Panc1 (cell line): ENCODE measurements at regions not wholly inside any gene's neighbourhood (a gene's known extent, or its start where the extent isn't known, plus 50 kb on each side); places are given as distances from the start of the nearest gene placed in this dataset.

Source experiments
- ATAC-seq: fragments of 200-7000 bp; cut with Tn5 transposase; 2 replicates; pipeline ENCODE4 v1.9.1; 2020; ENCODE audit warnings: mild to moderate bottlenecking, moderate library complexity
- BruUV-seq: library from RNA; stranded (reverse); fragments of 400-500 nt; replicated peaks from 2 replicates; lab custom pipeline; 2021; lab: Mats Ljungman, UMichigan
- CTCF ChIA-PET: fragments of 300-600 bp; sonication (Branson Sonifier 250); formaldehyde crosslinking; loops from one replicate; lab custom pipeline; 2022; ENCODE audit warnings: antibody characterized with exemption; lab: Charles Lee
- POLR2A ChIA-PET: fragments of 300-600 bp; sonication (Branson Sonifier 250); formaldehyde crosslinking; loops from one replicate; lab custom pipeline; 2022; ENCODE audit warnings: antibody characterized with exemption; lab: Charles Lee
- DNase-seq: peaks from one replicate; pipeline ENCODE4 v3.0.0-alpha.2; 2010; ENCODE audit warnings: low read depth, low spot score
- H3K27ac ChIP-seq: 2 replicates; pipeline ENCODE4 v1.5.1; 2011; ENCODE audit warnings: mild to moderate bottlenecking, low read length, inconsistent platforms
- H3K27me3 ChIP-seq: fragments of 200-500 bp; sonication (Bioruptor generic); 2 replicates; pipeline ENCODE4 v1.6.0; 2014; ENCODE audit warnings: low read length, inconsistent platforms; ENCODE audit not compliant: control insufficient read depth, insufficient read depth
- H3K36me3 ChIP-seq: fragments of 200-500 bp; sonication (Bioruptor generic); 2 replicates; pipeline ENCODE4 v1.5.1; 2014; ENCODE audit warnings: inconsistent platforms, mild to moderate bottlenecking, low read length, moderate library complexity; ENCODE audit not compliant: control insufficient read depth, insufficient read depth
- H3K4me1 ChIP-seq: 2 replicates; pipeline ENCODE4 v1.5.1; 2011; ENCODE audit warnings: inconsistent platforms, mild to moderate bottlenecking, low read length, moderate library complexity; ENCODE audit not compliant: control insufficient read depth, insufficient read depth
- H3K4me3 ChIP-seq, 2 experiments: 2 replicates each; pipeline ENCODE4 v1.5.1; 2011 to 2012; ENCODE audit warnings: low read depth in 2 of 2, low read length in 2 of 2, mild to moderate bottlenecking in 2 of 2, inconsistent platforms in 1 of 2, moderate library complexity in 1 of 2
- H3K9me3 ChIP-seq: fragments of 200-500 bp; sonication (Bioruptor generic); 2 replicates; pipeline ENCODE4 v1.5.1; 2014; ENCODE audit warnings: low read depth, mild to moderate bottlenecking, inconsistent platforms, low read length, moderate library complexity; ENCODE audit not compliant: control insufficient read depth, insufficient read depth
- POLR2AphosphoS5 ChIP-seq: IDR thresholded peaks from 2 replicates; pipeline ENCODE4 v1.6.1; 2012; ENCODE audit warnings: mild to moderate bottlenecking, low read depth, low read length, moderate library complexity
- SIN3A ChIP-seq: IDR thresholded peaks from 2 replicates; pipeline ENCODE4 v1.6.1; 2012; ENCODE audit warnings: low read depth, mild to moderate bottlenecking, low read length, moderate library complexity, borderline replicate concordance; ENCODE audit not compliant: insufficient read depth
- TCF7L2 ChIP-seq: IDR thresholded peaks from 2 replicates; pipeline ENCODE4 v1.6.1; 2011; ENCODE audit warnings: mild to moderate bottlenecking, low read depth, low read length, inconsistent platforms
- in situ Hi-C: cut with HindIII; loops from 2 replicates; pipeline ENCODE4 v1.10.0; 2016; ENCODE audit warnings: low sequenced_read_pairs, low pct_unique_long_range_greater_than_20kb
- intact Hi-C: fragments of 100-400 bp; cut with micrococcal nuclease; formaldehyde crosslinking; loops from one replicate; pipeline ENCODE4 v1.10.0; 2022; ENCODE audit not compliant: unreplicated experiment
- TF ChIP-seq, protein P1 (sequence below), 2 experiments: IDR thresholded peaks; 2 replicates each; pipeline ENCODE4 v1.6.1; 2011 to 2012; ENCODE audit warnings: low read depth in 2 of 2, control low read depth in 1 of 2, low read length in 1 of 2, mild to moderate bottlenecking in 1 of 2, moderate library complexity in 1 of 2; ENCODE audit not compliant: insufficient read depth in 1 of 2
- TF ChIP-seq, protein P2 (sequence below): fragments of 450-650 bp; IDR thresholded peaks from 2 replicates; pipeline ENCODE4 v1.5.1; 2017; ENCODE audit warnings: mild to moderate bottlenecking

DNA sequence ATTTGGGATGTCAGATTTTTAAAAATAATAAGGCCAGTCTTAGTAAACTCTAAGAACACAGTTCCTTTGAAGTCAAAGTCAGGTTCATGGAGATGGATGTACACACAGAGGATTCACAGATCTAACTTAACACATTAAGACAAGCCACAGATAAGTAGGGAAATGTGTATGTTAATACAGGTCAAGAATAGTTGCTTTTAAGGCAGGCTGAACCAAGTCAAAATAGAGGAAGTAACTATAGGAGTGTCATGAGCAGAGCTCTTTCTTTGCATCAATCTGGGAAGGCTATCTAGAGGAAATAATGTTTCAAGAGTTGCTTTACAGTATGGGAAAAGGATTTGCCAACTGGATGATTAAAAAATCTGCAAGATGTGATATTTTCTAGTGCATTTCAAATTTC lies 128.0 kb upstream of the FBXO11 start:
- Histone ChIP-seq H3K36me3 (no peaks in the 10 kb centered on the region), H3K4me3 (no peak overlapping the region), H3K9me3 (no peaks in the 10 kb centered on the region), H3K27me3 (0 out of 2 replicates have a peak, but pooled peaks cover 2% of the 10 kb centered on the region), H3K27ac (no peak overlapping the region), H3K4me1 (no peaks in the 10 kb centered on the region)
- ATAC-seq, result no peak
- DNase-seq, result no peak
- POLR2A ChIA-PET, result no interaction called here
- no TSS peak for BruUV-seq
- TF ChIP-seq SIN3A, result no peak
- no peak for TF ChIP-seq POLR2AphosphoS5
- TF ChIP-seq, protein P1, sequence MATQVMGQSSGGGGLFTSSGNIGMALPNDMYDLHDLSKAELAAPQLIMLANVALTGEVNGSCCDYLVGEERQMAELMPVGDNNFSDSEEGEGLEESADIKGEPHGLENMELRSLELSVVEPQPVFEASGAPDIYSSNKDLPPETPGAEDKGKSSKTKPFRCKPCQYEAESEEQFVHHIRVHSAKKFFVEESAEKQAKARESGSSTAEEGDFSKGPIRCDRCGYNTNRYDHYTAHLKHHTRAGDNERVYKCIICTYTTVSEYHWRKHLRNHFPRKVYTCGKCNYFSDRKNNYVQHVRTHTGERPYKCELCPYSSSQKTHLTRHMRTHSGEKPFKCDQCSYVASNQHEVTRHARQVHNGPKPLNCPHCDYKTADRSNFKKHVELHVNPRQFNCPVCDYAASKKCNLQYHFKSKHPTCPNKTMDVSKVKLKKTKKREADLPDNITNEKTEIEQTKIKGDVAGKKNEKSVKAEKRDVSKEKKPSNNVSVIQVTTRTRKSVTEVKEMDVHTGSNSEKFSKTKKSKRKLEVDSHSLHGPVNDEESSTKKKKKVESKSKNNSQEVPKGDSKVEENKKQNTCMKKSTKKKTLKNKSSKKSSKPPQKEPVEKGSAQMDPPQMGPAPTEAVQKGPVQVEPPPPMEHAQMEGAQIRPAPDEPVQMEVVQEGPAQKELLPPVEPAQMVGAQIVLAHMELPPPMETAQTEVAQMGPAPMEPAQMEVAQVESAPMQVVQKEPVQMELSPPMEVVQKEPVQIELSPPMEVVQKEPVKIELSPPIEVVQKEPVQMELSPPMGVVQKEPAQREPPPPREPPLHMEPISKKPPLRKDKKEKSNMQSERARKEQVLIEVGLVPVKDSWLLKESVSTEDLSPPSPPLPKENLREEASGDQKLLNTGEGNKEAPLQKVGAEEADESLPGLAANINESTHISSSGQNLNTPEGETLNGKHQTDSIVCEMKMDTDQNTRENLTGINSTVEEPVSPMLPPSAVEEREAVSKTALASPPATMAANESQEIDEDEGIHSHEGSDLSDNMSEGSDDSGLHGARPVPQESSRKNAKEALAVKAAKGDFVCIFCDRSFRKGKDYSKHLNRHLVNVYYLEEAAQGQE (IDR thresholded peaks at IDR 0.05; ENCODE audit: insufficient read depth in 1 of 2, low read depth in 2 of 2, low read length in 1 of 2), result no peak
- TF ChIP-seq, protein P2, sequence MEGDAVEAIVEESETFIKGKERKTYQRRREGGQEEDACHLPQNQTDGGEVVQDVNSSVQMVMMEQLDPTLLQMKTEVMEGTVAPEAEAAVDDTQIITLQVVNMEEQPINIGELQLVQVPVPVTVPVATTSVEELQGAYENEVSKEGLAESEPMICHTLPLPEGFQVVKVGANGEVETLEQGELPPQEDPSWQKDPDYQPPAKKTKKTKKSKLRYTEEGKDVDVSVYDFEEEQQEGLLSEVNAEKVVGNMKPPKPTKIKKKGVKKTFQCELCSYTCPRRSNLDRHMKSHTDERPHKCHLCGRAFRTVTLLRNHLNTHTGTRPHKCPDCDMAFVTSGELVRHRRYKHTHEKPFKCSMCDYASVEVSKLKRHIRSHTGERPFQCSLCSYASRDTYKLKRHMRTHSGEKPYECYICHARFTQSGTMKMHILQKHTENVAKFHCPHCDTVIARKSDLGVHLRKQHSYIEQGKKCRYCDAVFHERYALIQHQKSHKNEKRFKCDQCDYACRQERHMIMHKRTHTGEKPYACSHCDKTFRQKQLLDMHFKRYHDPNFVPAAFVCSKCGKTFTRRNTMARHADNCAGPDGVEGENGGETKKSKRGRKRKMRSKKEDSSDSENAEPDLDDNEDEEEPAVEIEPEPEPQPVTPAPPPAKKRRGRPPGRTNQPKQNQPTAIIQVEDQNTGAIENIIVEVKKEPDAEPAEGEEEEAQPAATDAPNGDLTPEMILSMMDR, result no peak
- no peak for TF ChIP-seq TCF7L2
- intact Hi-C loops, result no loop called here
- CTCF ChIA-PET, result no interaction called here
- in situ Hi-C loops, result no loop called here

DNA sequence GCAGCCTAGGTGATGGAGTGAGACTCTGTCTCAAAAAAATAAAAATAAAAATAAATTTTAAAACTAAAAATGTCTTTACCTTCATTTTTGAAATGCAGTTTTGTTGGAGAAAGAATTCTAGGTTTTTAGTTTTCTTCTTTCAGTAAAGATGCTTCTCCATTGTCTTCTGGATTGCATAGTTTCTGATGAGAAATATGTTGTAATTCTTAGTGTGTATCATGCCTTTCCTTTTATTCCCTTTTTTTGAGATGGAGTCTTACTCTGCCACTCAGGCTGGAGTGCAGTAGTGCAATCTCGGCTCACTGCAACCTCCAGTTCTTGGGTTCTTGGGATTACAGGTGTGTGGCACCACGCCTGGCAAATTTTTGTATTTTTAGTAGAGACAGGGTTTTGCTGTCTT lies 130.0 kb upstream of the FBXO11 start:
- ATAC-seq (no peak), DNase-seq (no peak)
- TF ChIP-seq TCF7L2, result no peak
- TF ChIP-seq, protein P2, result no peak
- TF ChIP-seq, protein P1 (IDR thresholded peaks at IDR 0.05; ENCODE audit: insufficient read depth in 1 of 2, low read depth in 2 of 2, low read length in 1 of 2), result no peak
- TF ChIP-seq POLR2AphosphoS5, result no peak
- no peak for TF ChIP-seq SIN3A
- Histone ChIP-seq H3K27ac (no peak overlapping the region), H3K4me1 (no peaks in the 10 kb centered on the region), H3K36me3 (no peaks in the 10 kb centered on the region), H3K4me3 (no peak overlapping the region), H3K27me3 (no peaks in the 10 kb centered on the region), H3K9me3 (no peaks in the 10 kb centered on the region)
- in situ Hi-C loops, result no loop called here
- POLR2A ChIA-PET, result no interaction called here
- CTCF ChIA-PET, result no interaction called here
- intact Hi-C loops, result no loop called here
- BruUV-seq, result no TSS peak
